HG02973 (cell line): ENCODE measurements at regions not wholly inside any gene's neighbourhood (a gene's known extent, or its start where the extent isn't known, plus 50 kb on each side); places are given as distances from the start of the nearest gene placed in this dataset.
"Not testable (repeated sequence)": the region's sequence is repeated elsewhere in the genome, so short reads cannot be mapped to it uniquely, and the experiment has no call there.

Experiments used
- ATAC-seq: cut with Tn5 transposase; IDR thresholded peaks from one replicate; pipeline ENCODE4 v1.9.1; 2021; ENCODE audit warnings: moderate library complexity; ENCODE audit not compliant: unreplicated experiment

DNA sequence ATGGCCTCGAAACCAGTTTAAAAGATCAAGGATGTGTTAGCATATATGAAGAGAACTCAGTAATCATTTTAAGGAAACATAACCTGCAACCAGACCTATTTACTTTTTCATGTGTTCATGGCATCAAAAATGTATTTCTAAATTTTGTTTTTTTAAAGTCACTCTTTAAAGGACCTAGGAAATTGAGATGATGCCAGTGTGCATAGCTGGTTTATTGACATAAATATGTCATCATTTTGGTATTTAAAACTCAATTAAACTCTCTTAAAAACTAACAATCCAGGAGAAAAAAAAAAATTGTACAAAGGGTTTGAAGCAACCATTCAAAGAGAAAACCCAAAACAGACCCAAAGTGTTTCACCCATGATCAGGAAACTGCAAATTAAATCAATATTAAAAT lies 198.9 kb upstream of the RND3 start:
- no peak for ATAC-seq

- ATAC-seq: no peak
Observed at GRCh38 chr2:150681120-150681804, 193.8 kb upstream of the RND3 start.

DNA sequence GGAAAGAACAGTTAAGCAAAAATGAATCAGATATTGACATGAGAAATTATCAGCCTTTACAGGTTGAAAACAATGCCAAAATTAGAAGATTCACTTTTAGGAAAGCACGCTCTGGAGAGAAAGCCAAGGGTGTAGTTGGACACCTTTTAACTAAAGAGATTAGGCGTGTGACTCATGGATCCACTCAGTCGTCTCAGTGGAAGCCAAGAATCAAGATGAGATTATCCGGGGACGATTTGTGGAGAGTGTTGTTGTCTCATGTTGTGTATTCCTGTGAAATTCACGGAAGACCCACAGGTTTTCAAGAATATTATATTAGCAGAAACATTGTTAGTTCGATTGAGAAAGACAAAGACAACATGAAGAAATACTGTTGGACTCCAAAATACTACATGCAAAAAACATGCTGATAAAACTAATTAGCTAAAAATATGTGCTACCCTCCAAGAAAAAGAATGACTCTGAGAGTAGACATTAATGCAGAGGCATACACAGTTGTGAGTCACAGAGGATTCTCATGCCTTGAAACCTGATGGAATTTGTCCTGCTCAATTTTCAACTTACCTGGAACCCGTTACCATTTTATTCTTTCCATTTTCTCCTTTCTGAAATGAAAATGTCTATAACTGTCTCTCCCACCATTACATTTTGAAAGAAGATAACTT lies 192.1 kb upstream of the RND3 start:
- ATAC-seq: no peak

- ATAC-seq: no peak
Observed at GRCh38 chr2:150677551-150677950, 190.1 kb upstream of the RND3 start.

DNA sequence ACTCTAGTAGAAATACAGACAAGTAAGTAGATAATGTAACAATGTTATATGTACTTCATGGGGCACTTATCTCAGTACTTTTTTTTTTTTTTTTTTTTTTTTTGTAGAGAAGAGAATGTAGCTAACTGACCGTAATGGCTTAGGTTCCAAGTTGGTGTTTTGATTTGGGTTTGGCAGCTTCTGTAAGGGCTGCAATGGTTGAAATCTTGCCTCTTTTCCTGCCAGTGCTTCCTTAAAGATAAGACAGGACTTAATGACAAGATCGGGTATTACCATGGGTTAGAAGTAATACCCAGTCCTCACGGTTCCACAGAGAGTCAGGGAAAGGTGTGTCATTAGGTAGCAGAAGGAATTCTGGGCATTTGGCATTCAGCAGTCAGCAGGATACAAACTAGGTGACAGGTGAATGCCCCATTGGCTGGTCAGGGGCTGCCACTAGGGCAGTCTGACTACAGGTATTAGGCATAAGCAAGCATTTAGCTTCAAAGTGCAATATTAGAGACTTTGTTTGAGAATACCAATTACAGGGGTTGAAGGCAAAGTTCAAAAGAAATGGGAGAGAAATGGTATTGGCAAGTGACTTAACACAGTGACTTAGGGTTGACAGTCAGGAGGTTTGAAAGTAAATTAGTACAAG lies 189.4 kb upstream of the RND3 start:
- ATAC-seq: no peak

GRCh38 chr2:150675807-150676206 lies 188.3 kb upstream of the RND3 start:
- ATAC-seq: no peak

- ATAC-seq: no peak
Observed at GRCh38 chr2:150674283-150674682, 186.8 kb upstream of the RND3 start.

DNA sequence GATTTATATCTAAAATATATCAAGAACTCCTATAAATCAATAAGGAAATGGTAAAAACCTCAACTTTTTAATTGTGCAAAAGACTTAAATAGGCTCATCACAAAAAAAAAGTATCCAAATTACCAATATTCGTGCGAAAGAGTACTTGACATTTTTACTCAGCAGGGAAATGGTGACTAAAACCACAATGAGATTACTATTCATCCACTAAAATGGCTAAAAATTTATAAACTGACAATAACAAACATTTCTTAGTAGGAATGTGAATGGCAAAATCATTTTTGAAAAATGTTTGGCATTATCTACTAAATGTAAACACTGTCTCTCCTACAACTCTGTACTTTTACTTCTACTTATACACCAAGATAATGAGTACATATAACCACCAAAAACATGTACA lies 184.8 kb upstream of the RND3 start:
- ATAC-seq: no peak

- no peak for ATAC-seq
Observed at GRCh38 chr2:150669492-150669891, 182.0 kb upstream of the RND3 start.

DNA sequence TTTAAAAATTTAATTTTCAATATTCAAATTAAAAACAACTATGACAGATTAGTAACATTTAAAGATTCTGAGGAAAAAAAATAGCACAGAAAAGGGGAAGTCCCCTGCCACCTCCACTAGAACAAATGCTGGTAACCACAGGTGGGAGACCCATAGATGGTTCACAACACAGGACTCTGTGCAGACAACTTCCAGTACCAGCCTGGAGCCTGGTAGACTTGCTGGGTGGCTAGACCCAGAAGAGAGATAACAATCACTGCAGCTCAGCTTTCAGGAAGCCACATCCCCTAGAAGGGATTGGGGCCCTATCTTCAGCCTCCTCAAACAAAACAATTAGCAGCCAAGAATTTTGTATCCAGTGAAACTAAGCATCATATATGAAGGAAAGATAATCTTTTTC lies 179.6 kb upstream of the RND3 start:
- ATAC-seq: not testable (repeated sequence)

DNA sequence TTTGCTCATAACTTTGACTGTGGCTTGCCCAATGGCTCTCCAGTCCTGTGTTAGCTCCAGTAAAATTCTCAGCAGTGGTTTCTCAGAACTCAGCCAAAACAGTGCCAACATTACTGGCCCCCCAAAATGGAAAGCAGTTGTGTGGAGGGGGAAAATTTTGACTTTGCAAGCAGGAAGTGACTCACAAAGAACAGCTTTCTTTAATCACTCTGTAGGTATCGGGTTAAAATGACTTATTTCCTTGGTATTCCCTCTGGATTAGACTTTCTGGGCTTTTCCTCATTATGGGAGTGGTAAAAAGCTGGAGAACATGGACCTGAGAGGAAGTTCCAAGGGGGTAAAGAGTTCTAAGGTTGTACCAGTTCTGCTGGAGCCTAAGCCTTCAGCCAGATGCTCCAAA lies 175.7 kb upstream of the RND3 start:
- ATAC-seq: no peak

DNA sequence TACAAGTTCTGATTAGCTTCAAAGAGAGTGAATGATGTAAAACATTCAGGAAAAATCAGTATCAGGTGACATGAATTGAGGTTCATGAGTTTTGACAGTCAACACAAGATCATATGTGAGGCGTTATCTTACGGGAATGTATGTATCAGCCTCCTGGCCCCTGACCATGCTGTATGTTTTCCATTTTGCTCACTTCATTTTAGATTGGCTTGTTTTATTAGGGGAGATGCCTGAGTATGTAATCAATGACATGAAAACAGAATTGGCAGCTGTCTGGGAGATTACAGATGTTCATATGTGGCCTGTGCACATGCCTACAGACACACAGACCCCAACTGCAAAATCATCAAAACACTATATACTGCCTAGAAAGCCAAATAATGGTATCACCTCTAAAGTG lies 168.5 kb upstream of the RND3 start:
- no peak for ATAC-seq

DNA sequence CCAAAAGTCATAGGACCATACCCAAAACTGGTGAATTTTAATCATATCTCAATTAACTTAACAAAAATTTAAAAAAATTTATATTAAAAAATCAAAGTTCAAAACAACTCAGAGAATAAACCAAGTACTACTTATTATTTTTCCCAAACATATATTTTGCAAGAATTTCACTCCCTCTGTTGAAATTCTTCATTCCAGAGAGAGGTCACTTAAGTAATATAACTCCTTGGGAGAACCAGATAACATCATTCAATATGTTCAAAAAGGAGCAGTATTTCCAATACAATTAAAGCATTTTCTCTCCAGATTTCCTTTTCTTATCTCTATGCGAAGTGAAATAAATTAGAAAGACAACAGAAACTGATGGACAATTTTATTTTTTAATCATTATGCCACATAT lies 165.9 kb upstream of the RND3 start:
- ATAC-seq: no peak

DNA sequence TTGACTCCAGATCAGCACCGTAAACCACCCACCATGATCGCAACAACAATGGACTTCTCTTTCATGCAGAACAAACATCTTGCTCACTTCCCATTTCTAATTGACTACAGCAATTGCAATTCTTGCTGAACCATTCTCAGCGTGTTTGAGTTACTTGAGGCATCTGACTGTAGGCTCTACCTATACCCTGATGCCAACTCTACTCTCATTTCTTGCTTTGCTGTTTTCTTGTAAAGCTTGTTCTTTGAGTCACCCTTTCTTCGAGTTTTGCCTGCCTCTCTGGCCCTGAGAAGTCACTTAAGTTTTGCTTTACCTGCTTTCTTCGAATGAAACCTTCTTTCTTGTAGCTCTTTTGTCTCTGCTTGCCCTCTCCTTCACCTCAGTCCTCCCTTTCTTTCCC lies 160.5 kb upstream of the RND3 start:
- no peak for ATAC-seq

DNA sequence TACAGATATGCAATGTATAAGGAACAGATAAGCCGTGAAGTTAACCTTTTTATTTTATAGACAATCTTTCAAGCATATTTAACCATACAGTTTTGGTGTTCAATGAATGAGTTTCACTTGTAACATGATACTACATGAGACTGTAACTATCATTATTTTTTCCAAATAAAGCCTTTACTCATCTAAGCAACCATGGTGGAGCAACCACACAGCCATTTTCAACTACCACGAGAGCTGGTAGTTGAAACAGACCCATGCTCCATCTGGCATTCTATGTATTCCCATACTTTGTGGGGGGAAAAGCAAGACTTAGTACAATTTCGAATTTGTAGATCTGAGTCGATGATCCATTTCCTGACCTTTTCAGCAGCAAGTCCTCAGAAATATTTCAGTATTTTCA lies 159.3 kb upstream of the RND3 start:
- no peak for ATAC-seq

DNA sequence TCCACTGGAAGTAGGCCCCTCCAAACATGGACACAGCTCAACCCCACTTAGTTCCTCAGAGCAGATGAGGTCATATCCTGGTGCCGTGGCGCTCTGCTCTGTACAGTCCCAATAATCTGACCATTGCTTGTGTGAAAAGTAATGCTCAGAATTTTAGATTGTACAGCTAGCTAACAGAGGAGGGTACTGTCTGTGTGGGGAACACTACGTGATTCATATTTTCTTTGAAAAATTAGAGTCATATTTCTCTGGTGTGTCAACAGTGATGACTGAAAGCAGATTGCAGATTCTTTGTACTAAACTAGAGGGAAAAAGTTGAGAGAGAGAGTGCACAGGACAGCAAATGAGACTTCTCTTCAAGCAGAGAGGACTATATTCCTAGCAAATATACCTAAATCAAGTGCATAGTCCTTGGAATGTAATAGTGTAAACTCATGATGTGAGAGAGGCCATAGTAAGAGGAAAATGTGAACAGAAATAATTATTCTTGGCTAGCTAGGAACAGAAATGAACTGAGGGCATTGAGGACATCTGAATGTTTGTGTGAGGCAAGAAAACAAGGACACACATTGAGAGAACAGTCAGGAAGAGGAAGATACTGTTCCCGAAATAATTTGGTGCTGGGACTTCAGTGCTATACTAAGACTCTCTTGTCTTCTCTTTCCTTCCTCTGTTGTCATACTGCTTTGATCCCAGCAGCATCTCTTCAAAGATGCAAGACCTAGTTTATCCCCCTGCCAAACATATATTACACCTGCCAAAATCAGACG lies 157.0 kb upstream of the RND3 start:
- ATAC-seq: no peak

DNA sequence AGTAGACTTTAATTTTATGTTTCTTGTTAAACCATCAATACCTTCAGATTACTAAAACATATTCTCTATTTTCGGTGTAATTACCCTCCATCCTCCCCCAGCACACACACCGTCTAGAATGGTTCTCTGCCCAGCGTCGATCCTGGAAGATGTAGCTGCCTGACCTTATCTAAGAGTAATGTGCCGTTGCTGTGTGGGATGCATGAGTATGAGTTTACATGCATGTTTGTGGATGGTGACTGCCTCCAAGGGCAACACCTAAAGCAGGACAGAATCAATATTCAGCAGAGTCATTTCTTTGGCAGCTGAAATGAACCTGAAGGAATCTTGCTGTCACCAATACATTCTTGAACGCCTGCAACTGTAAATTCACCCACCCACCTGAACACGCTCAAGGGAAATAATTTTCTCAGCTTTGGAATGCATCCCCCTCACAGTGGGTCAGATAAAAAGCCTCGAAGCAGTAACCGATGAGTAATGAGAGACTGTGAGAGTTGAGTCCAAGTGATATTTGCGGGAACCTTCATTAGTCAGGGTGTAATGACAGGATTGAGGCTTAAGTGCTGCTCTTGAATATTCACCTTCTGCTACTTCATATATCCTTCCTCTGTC lies 155.8 kb upstream of the RND3 start:
- no peak for ATAC-seq

GRCh38 chr2:150640039-150640438 lies 152.6 kb upstream of the RND3 start:
- no peak for ATAC-seq

- ATAC-seq: no peak
Observed at GRCh38 chr2:150639383-150639782, 151.9 kb upstream of the RND3 start.

DNA sequence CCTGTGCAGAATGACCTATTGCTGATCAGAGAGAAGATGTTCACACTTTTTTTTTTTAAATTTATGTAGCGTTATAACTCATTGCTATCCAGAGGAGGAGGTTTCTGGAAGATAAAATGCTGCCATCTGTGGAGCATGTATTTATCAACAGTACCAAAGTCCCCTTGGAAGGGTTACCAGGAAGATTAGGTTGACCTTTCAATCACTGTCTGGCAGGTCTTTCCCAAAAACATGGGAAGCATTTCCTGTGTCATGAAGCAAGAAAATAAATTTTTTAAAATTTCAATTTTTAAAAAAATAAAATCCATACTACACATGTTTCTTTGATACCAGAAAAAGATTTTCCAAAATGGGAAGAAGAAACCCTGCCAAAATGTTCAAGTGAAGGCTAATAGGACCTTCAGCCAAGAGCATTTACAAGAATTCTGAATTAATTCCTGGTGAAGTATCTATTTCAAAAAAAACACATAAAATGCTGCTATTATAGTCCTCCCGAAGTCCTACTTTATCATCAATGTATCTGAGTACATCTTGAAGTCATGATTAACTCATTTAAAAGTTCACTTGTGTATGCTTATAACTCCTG lies 143.9 kb upstream of the RND3 start:
- ATAC-seq: no peak
